A549 (cell line): ENCODE measurements at regions not wholly inside any gene's neighbourhood (a gene's known extent, or its start where the extent isn't known, plus 50 kb on each side); places are given as distances from the start of the nearest gene placed in this dataset.

Experiments used
- ATAC-seq, 2 experiments: fragments of 200-7000 bp in 1 of 2; fragments of >200 bp in 1 of 2; cut with Nextera tagmentation in 1 of 2; cut with Tn5 transposase in 1 of 2; 3 replicates each; pipeline versions ENCODE4 v1.8.0 to v1.9.1; 2018 to 2020; ENCODE audit warnings: mild to moderate bottlenecking in 1 of 2, moderate library complexity in 1 of 2
- CTCF ChIA-PET: fragments of 300-600 bp; sonication (Branson Sonifier 250); formaldehyde crosslinking; extraction: SDS; loops from one replicate; lab custom pipeline; 2021; ENCODE audit warnings: antibody characterized with exemption, inconsistent platforms; lab: Yijun Ruan, JAX
- POLR2A ChIA-PET: fragments of 350-600 bp; formaldehyde crosslinking; extraction: SDS; loops from one replicate; lab custom pipeline; 2021; ENCODE audit warnings: antibody characterized with exemption, inconsistent platforms; lab: Yijun Ruan, JAX
- DNase-seq, 2 experiments: peaks; one replicate each; pipeline versions ENCODE4 v3.0.0 to v3.0.0-alpha.2; 2011 to 2016; ENCODE audit warnings: low read depth in 1 of 2, low spot score in 1 of 2
- FAIRE-seq: peaks from 2 replicates; lab custom pipeline; 2011; peaks lifted over from hg19 to GRCh38; lab: Jason Lieb, UNC
- H3K27ac ChIP-seq, 2 experiments: fragments of >200 bp; sonication (Bioruptor Twin); formaldehyde crosslinking; 3 replicates each; pipeline ENCODE4 v1.5.1; 2016 to 2017
- H3K4me1 ChIP-seq: fragments of >200 bp; sonication (Bioruptor Twin); formaldehyde crosslinking; 3 replicates; pipeline ENCODE4 v1.6.1; 2016
- H3K4me2 ChIP-seq: fragments of >200 bp; sonication (Bioruptor Twin); formaldehyde crosslinking; 3 replicates; pipeline ENCODE4 v1.6.1; 2016
- H3K4me3 ChIP-seq: fragments of >200 bp; sonication (Bioruptor Twin); formaldehyde crosslinking; 3 replicates; pipeline ENCODE4 v1.5.1; 2016
- H3K9me3 ChIP-seq: fragments of >200 bp; sonication (Bioruptor Twin); formaldehyde crosslinking; 3 replicates; pipeline ENCODE4 v1.6.1; 2016
- ATOH8 ChIP-seq: fragments of 250-450 bp; sonication (Bioruptor Pico); IDR thresholded peaks from 2 replicates; pipeline ENCODE4 v1.5.0; 2020; ENCODE audit warnings: low read depth, mild to moderate bottlenecking, moderate library complexity
- BHLHE40 ChIP-seq: IDR thresholded peaks from 2 replicates; pipeline ENCODE4 v1.6.1; 2012; ENCODE audit warnings: low read depth, low read length, inconsistent platforms
- CEBPB ChIP-seq, 2 experiments: fragments of >200 bp in 1 of 2; sonication (Bioruptor Twin) in 1 of 2; formaldehyde crosslinking in 1 of 2; IDR thresholded peaks; 2 replicates each; pipeline ENCODE4 v1.6.1; 2012 to 2016
- E2F6 ChIP-seq: IDR thresholded peaks from 2 replicates; pipeline ENCODE4 v1.6.1; 2012; ENCODE audit warnings: low read depth, borderline replicate concordance
- EHF ChIP-seq: fragments of 250-450 bp; sonication (Bioruptor Pico); IDR thresholded peaks from 2 replicates; pipeline ENCODE4 v1.5.0; 2020; ENCODE audit warnings: mild to moderate bottlenecking
- HEYL ChIP-seq: fragments of 250-450 bp; sonication (Bioruptor Pico); IDR thresholded peaks from 2 replicates; pipeline ENCODE4 v1.8.0; 2021; ENCODE audit warnings: mild to moderate bottlenecking, moderate library complexity
- HMGXB4 ChIP-seq: fragments of 250-450 bp; sonication (Bioruptor Pico); IDR thresholded peaks from 2 replicates; pipeline ENCODE4 v1.5.0; 2021; ENCODE audit warnings: mild to moderate bottlenecking, moderate library complexity, borderline replicate concordance
- JUN ChIP-seq, 2 experiments: fragments of >200 bp; sonication (Bioruptor Twin); formaldehyde crosslinking; IDR thresholded peaks; 2 replicates in 1 of 2; 3 replicates in 1 of 2; pipeline ENCODE4 v1.6.1; 2016 to 2017
- JUNB ChIP-seq: fragments of >200 bp; sonication (Bioruptor Twin); formaldehyde crosslinking; IDR thresholded peaks from 2 replicates; pipeline ENCODE4 v1.6.1; 2016
- MAX ChIP-seq: IDR thresholded peaks from 2 replicates; pipeline ENCODE4 v1.6.1; 2012
- MYC ChIP-seq: IDR thresholded peaks from 2 replicates; pipeline ENCODE4 v1.6.1; 2012; ENCODE audit warnings: mild to moderate bottlenecking, inconsistent platforms, low read length, improper control_type of control experiment, borderline replicate concordance
- PHF8 ChIP-seq: fragments of 200-600 bp; sonication (generic); IDR thresholded peaks from 2 replicates; pipeline ENCODE4 v1.6.1; 2016; ENCODE audit warnings: low read depth, mild to moderate bottlenecking, antibody characterized with exemption, moderate library complexity, borderline replicate concordance
- POLR2AphosphoS2 ChIP-seq: conservative IDR thresholded peaks from 2 replicates; pipeline ENCODE4 v1.6.1; 2012; ENCODE audit warnings: low read length, improper control_type of control experiment, inconsistent platforms
- RAD21 ChIP-seq, 2 experiments: fragments of >200 bp in 1 of 2; sonication (Bioruptor Twin) in 1 of 2; formaldehyde crosslinking in 1 of 2; IDR thresholded peaks in 1 of 2; conservative IDR thresholded peaks in 1 of 2; 2 replicates in 1 of 2; 3 replicates in 1 of 2; pipeline ENCODE4 v1.6.1; 2012 to 2018; ENCODE audit warnings: inconsistent platforms in 1 of 2
- RARB ChIP-seq: fragments of 250-450 bp; sonication (Bioruptor Pico); IDR thresholded peaks from 2 replicates; pipeline ENCODE4 v1.8.0; 2021; ENCODE audit warnings: mild to moderate bottlenecking, moderate library complexity
- RCOR1 ChIP-seq: fragments of 150-350 bp; IDR thresholded peaks from 2 replicates; pipeline ENCODE4 v1.6.1; 2014; ENCODE audit warnings: antibody characterized with exemption, low read length, low read depth
- REST ChIP-seq: fragments of 200-600 bp; sonication (generic); IDR thresholded peaks from 2 replicates; pipeline ENCODE4 v1.6.1; 2016; ENCODE audit warnings: antibody characterized with exemption, mild to moderate bottlenecking, moderate library complexity
- RNF2 ChIP-seq: fragments of 200-600 bp; sonication (generic); IDR thresholded peaks from 2 replicates; pipeline ENCODE4 v1.6.1; 2016; ENCODE audit warnings: low read depth, mild to moderate bottlenecking, antibody characterized with exemption, moderate library complexity, borderline replicate concordance
- TFCP2L1 ChIP-seq: fragments of 250-450 bp; sonication (Bioruptor Pico); IDR thresholded peaks from 2 replicates; pipeline ENCODE4 v1.5.0; 2021; ENCODE audit warnings: mild to moderate bottlenecking
- USF2 ChIP-seq: fragments of 450-650 bp; IDR thresholded peaks from 2 replicates; pipeline ENCODE4 v1.6.1; 2014; ENCODE audit warnings: antibody characterized with exemption
- WGBS: methylation state at CpG from one replicate; pipeline ENCODE4 v1.1.6; 2017; ENCODE audit errors: missing lambda C conversion rate; 5-methylcytosine and 5-hydroxymethylcytosine counted together

- no peaks in the 10 kb centered on the region for H3K9me3 ChIP-seq
- CTCF ChIA-PET, result no interaction called here
- peaks cover 10% of the 10 kb centered on the region; the same call in 2 of the 3 replicates for H3K4me1 ChIP-seq
- no peak for FAIRE-seq
- H3K27ac ChIP-seq, result no peak overlapping the region
- no peak for DNase-seq
- ATAC-seq, result no peak
- WGBS, result 63% methylated on average over 16 of the region's 18 CpGs
- POLR2A ChIA-PET, result no interaction called here
- H3K4me3 ChIP-seq, result no peak overlapping the region
- no peak for TF ChIP-seq CEBPB (IDR thresholded peaks at IDR 0.05)
- no peak for TF ChIP-seq MAX
- TF ChIP-seq REST, result no peak
- TF ChIP-seq JUNB, result no peak
- no peak for TF ChIP-seq PHF8
- no peak for TF ChIP-seq BHLHE40
- no peak for TF ChIP-seq RARB (CRISPR knock-in tag)
- TF ChIP-seq JUN (IDR thresholded peaks at IDR 0.05), result no peak
- no peak for TF ChIP-seq RNF2
- no peak for TF ChIP-seq RAD21 (conservative IDR thresholded peaks at IDR 0.05 in 1 of 2, IDR thresholded peaks at IDR 0.05 in 1 of 2)
- no peak overlapping the region for H3K4me2 ChIP-seq
Measured at GRCh38 chr3:13233487-13234485, 160.6 kb upstream of the IQSEC1 start.

GRCh38 chr3:13231781-13232666, 158.8 kb upstream of the IQSEC1 start:
- POLR2A ChIA-PET, result no interaction called here
- CTCF ChIA-PET, result interaction anchor here (0.9 to 3.5 kb wide), 4 partner anchors 10 to 221 kb away, joined by 3 to 22 read pairs (median 12); no protein-coding TSS in a partner anchor
- H3K4me2 ChIP-seq, result no peak overlapping the region
- peaks cover 10% of the 10 kb centered on the region; the same call in 2 of the 3 replicates for H3K4me1 ChIP-seq
- 82% methylated on average over 22 of the region's 22 CpGs for WGBS
- H3K9me3 ChIP-seq, result no peaks in the 10 kb centered on the region
- FAIRE-seq, result no peak
- no peak overlapping the region for H3K4me3 ChIP-seq
- no peak overlapping the region for H3K27ac ChIP-seq
- ATAC-seq, result no peak
- DNase-seq, result no peak
- TF ChIP-seq EHF (no peak), MYC (no peak), TFCP2L1 (CRISPR knock-in tag) (no peak), ATOH8 (CRISPR knock-in tag) (no peak), RCOR1 (no peak), USF2 (no peak), JUNB (no peak), REST (no peak), HMGXB4 (CRISPR knock-in tag) (no peak), HEYL (CRISPR knock-in tag) (no peak), POLR2AphosphoS2 (no peak), E2F6 (no peak)
